Keratinocyte (primary cell): ENCODE measurements at regions not wholly inside any gene's neighbourhood (a gene's known extent, or its start where the extent isn't known, plus 50 kb on each side); places are given as distances from the start of the nearest gene placed in this dataset.

ENCODE experiments used
- DNase-seq: peaks from one replicate; pipeline ENCODE4 v3.0.0-alpha.2; 2011; ENCODE audit warnings: low read depth, missing footprints, low spot score
- FAIRE-seq: peaks from 2 replicates; lab custom pipeline; 2011; peaks lifted over from hg19 to GRCh38; lab: Jason Lieb, UNC
- H2AFZ ChIP-seq: 2 replicates; pipeline ENCODE4 v1.6.0; 2012; ENCODE audit warnings: low read length, control low read depth, inconsistent platforms; ENCODE audit not compliant: control insufficient read depth
- H3K27ac ChIP-seq: 2 replicates; pipeline ENCODE4 v1.5.1; 2011; ENCODE audit warnings: low read length; ENCODE audit not compliant: control insufficient read depth, insufficient read depth
- H3K27me3 ChIP-seq: 3 replicates; pipeline ENCODE4 v1.6.0; 2011; ENCODE audit warnings: low read length; ENCODE audit not compliant: control insufficient read depth, insufficient read depth; ENCODE audit errors: extremely low read depth
- H3K36me3 ChIP-seq, 2 experiments: 2 replicates in 1 of 2; 3 replicates in 1 of 2; pipeline ENCODE4 v1.5.1; 2011; ENCODE audit warnings: low read length in 2 of 2, mild to moderate bottlenecking in 1 of 2; ENCODE audit not compliant: control insufficient read depth in 2 of 2, insufficient read depth in 2 of 2; ENCODE audit errors: extremely low read depth in 1 of 2
- H3K4me1 ChIP-seq: 3 replicates; pipeline ENCODE4 v1.5.1; 2011; ENCODE audit warnings: low read length; ENCODE audit not compliant: control insufficient read depth, insufficient read depth; ENCODE audit errors: extremely low read depth
- H3K4me2 ChIP-seq: 3 replicates; pipeline ENCODE4 v1.6.0; 2011; ENCODE audit warnings: low read depth, low read length; ENCODE audit not compliant: control insufficient read depth, insufficient read depth; ENCODE audit errors: extremely low read depth
- H3K4me3 ChIP-seq, 3 experiments: fragments of 200-600 bp in 1 of 3; sonication (generic) in 1 of 3; 2 replicates in 2 of 3; 3 replicates in 1 of 3; pipeline ENCODE4 v1.5.1; 2011 to 2016; ENCODE audit warnings: low read length in 3 of 3, mild to moderate bottlenecking in 3 of 3, control low read depth in 2 of 3, inconsistent platforms in 1 of 3, low read depth in 1 of 3, mixed read lengths in 1 of 3, mixed run types in 1 of 3, moderate library complexity in 1 of 3; ENCODE audit not compliant: control insufficient read depth in 2 of 3, insufficient read depth in 2 of 3; ENCODE audit errors: extremely low read depth in 1 of 3
- H3K79me2 ChIP-seq: 2 replicates; pipeline ENCODE4 v1.6.0; 2012; ENCODE audit warnings: low read length; ENCODE audit not compliant: control insufficient read depth, insufficient read depth
- H3K9ac ChIP-seq: 3 replicates; pipeline ENCODE4 v1.6.0; 2011; ENCODE audit warnings: low read length; ENCODE audit not compliant: control insufficient read depth, insufficient read depth; ENCODE audit errors: extremely low read depth
- H3K9me1 ChIP-seq: 3 replicates; pipeline ENCODE4 v1.6.0; 2011; ENCODE audit warnings: low read length; ENCODE audit not compliant: control insufficient read depth, insufficient read depth; ENCODE audit errors: extremely low read depth
- H3K9me3 ChIP-seq: 2 replicates; pipeline ENCODE4 v1.5.1; 2012; ENCODE audit warnings: low read depth, low read length; ENCODE audit not compliant: control insufficient read depth
- H4K20me1 ChIP-seq: 3 replicates; pipeline ENCODE4 v1.6.0; 2011; ENCODE audit warnings: low read length; ENCODE audit not compliant: control insufficient read depth, insufficient read depth; ENCODE audit errors: extremely low read depth
- EZH2 ChIP-seq: IDR thresholded peaks from one replicate; pipeline ENCODE4 v1.6.1; 2012; ENCODE audit warnings: inconsistent platforms, mild to moderate bottlenecking, low read length, moderate library complexity
- dilution Hi-C: fragments of 300-500 bp; cut with MboI; formaldehyde crosslinking; loops from one replicate; pipeline ENCODE4 v1.7.0; 2020; ENCODE audit warnings: low sequenced_read_pairs; ENCODE audit not compliant: extremely low pct_ligation_motif_present
- TF ChIP-seq, protein P1 (sequence below), 3 experiments: IDR thresholded peaks in 1 of 3; conservative IDR thresholded peaks in 1 of 3; optimal IDR thresholded peaks in 1 of 3; 2 replicates in 2 of 3; 3 replicates in 1 of 3; pipeline versions ENCODE3 to v1.5.1; 2011; ENCODE audit warnings: low read length in 3 of 3, mild to moderate bottlenecking in 3 of 3, moderate library complexity in 2 of 3, control low read depth in 1 of 3, inconsistent platforms in 1 of 3; ENCODE audit not compliant: insufficient read depth in 2 of 3; ENCODE audit errors: extremely low read depth in 1 of 3

DNA sequence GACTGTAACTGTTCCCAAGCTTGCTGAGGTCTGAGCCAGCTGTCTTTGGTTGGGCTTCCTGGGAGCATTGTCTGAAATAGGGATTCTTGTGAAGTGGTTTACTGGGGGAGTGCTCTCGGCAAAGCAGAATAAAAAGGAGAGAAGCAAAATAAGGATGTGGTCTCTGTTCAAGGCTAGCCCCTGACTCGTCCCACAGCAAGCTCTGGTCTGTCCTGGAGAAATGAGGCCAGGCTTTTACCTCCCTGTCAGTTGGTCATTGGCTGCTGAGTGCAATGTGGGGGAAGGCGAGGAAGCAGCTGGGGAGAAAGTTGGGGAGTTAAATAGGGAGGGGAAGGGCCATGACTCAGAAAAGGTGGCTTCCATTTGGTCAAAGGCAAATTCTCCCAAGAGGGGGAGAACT, 303.9 kb upstream of the DUSP10 start:
- Histone ChIP-seq H3K4me1 (no peaks in the 10 kb centered on the region), H3K27me3 (no peaks in the 10 kb centered on the region), H3K79me2 (no peaks in the 10 kb centered on the region), H2AFZ (no peak overlapping the region), H3K4me2 (no peak overlapping the region), H3K9me1 (no peaks in the 10 kb centered on the region), H4K20me1 (no peaks in the 10 kb centered on the region), H3K9me3 (no peaks in the 10 kb centered on the region), H3K36me3 (no peaks in the 10 kb centered on the region), H3K27ac (no peak overlapping the region), H3K4me3 (no peak overlapping the region), H3K9ac (no peak overlapping the region)
- TF ChIP-seq EZH2: no peak
- TF ChIP-seq, protein P1, sequence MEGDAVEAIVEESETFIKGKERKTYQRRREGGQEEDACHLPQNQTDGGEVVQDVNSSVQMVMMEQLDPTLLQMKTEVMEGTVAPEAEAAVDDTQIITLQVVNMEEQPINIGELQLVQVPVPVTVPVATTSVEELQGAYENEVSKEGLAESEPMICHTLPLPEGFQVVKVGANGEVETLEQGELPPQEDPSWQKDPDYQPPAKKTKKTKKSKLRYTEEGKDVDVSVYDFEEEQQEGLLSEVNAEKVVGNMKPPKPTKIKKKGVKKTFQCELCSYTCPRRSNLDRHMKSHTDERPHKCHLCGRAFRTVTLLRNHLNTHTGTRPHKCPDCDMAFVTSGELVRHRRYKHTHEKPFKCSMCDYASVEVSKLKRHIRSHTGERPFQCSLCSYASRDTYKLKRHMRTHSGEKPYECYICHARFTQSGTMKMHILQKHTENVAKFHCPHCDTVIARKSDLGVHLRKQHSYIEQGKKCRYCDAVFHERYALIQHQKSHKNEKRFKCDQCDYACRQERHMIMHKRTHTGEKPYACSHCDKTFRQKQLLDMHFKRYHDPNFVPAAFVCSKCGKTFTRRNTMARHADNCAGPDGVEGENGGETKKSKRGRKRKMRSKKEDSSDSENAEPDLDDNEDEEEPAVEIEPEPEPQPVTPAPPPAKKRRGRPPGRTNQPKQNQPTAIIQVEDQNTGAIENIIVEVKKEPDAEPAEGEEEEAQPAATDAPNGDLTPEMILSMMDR (optimal IDR thresholded peaks at IDR 0.05 in 1 of 3, IDR thresholded peaks at IDR 0.05 in 1 of 3, conservative IDR thresholded peaks at IDR 0.05 in 1 of 3; ENCODE audit: extremely low read depth in 1 of 3, insufficient read depth in 2 of 3, low read length in 3 of 3): no peak
- DNase-seq: no peak
- dilution Hi-C loops: no loop called here
- no peak for FAIRE-seq

DNA sequence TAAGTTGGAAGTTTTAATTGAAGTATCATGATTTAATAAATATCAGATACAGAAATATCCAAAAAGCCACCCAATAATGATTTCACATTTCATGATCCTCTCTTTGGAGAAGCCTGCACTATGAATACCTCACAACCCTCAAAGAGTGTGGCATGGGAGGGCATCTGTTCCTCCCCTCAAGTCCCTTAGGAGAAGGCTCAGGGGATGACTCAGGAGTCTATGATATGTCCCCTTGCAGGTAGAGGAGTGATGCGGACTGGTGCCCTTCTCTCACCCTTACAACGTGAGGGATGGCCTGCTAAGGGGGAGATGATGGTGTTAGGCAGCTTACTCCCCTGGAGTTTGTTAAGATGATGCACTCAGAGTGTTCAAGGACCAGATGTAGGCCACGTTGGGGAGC, 303.3 kb upstream of the DUSP10 start:
- Histone ChIP-seq H3K9me3 (no peaks in the 10 kb centered on the region), H2AFZ (no peak overlapping the region), H3K9ac (no peak overlapping the region), H3K36me3 (no peaks in the 10 kb centered on the region), H3K9me1 (no peaks in the 10 kb centered on the region), H3K4me2 (no peak overlapping the region), H3K4me1 (no peaks in the 10 kb centered on the region), H3K27ac (no peak overlapping the region), H3K79me2 (no peaks in the 10 kb centered on the region), H4K20me1 (no peaks in the 10 kb centered on the region), H3K27me3 (no peaks in the 10 kb centered on the region), H3K4me3 (no peak overlapping the region)
- dilution Hi-C loops: no loop called here
- TF ChIP-seq, protein P1 (optimal IDR thresholded peaks at IDR 0.05 in 1 of 3, IDR thresholded peaks at IDR 0.05 in 1 of 3, conservative IDR thresholded peaks at IDR 0.05 in 1 of 3; ENCODE audit: extremely low read depth in 1 of 3, insufficient read depth in 2 of 3, low read length in 3 of 3): no peak
- no peak for TF ChIP-seq EZH2
- FAIRE-seq (no peak), DNase-seq (no peak)
